Tibial nerve (tissue), 4 donors: ENCODE measurements at regions not wholly inside any gene's neighbourhood (a gene's known extent, or its start where the extent isn't known, plus 50 kb on each side); places are given as distances from the start of the nearest gene placed in this dataset.

Experiments
- CTCF ChIP-seq, 5 experiments: fragments of 200-600 bp in 3 of 5; fragments of 450-650 bp in 2 of 5; sonication (generic) in 3 of 5; IDR thresholded peaks; one replicate each; pipeline ENCODE4 v1.5.1; 2016 to 2019; ENCODE audit warnings: antibody characterized with exemption in 5 of 5, mild to moderate bottlenecking in 3 of 5, moderate library complexity in 2 of 5
- EP300 ChIP-seq, 2 donors: sonication (generic); formaldehyde crosslinking; IDR thresholded peaks; one replicate each; pipeline ENCODE4 v1.6.1; 2017; ENCODE audit warnings: antibody characterized with exemption in 2 of 2, mild to moderate bottlenecking in 1 of 2
- POLR2A ChIP-seq, 2 donors: fragments of 450-650 bp; IDR thresholded peaks; one replicate each; pipeline ENCODE4 v1.6.1; 2017; ENCODE audit warnings: antibody characterized with exemption in 2 of 2, mild to moderate bottlenecking in 2 of 2, moderate library complexity in 2 of 2

- TF ChIP-seq EP300 (IDR thresholded peaks at IDR 0.05): no peak
- no peak for TF ChIP-seq CTCF (IDR thresholded peaks at IDR 0.05)
- TF ChIP-seq POLR2A (IDR thresholded peaks at IDR 0.05): no peak
Observed at GRCh38 chr16:9422762-9423513, 331.5 kb downstream of the HAPSTR1 start.
